Keratinocyte (primary cell): ENCODE measurements at regions not wholly inside any gene's neighbourhood (a gene's known extent, or its start where the extent isn't known, plus 50 kb on each side); places are given as distances from the start of the nearest gene placed in this dataset.

Experiments used
- DNase-seq: peaks from one replicate; pipeline ENCODE4 v3.0.0-alpha.2; 2011; ENCODE audit warnings: low read depth, missing footprints, low spot score
- FAIRE-seq: peaks from 2 replicates; lab custom pipeline; 2011; peaks lifted over from hg19 to GRCh38; lab: Jason Lieb, UNC
- H2AFZ ChIP-seq: 2 replicates; pipeline ENCODE4 v1.6.0; 2012; ENCODE audit warnings: low read length, control low read depth, inconsistent platforms; ENCODE audit not compliant: control insufficient read depth
- H3K27ac ChIP-seq: 2 replicates; pipeline ENCODE4 v1.5.1; 2011; ENCODE audit warnings: low read length; ENCODE audit not compliant: control insufficient read depth, insufficient read depth
- H3K27me3 ChIP-seq: 3 replicates; pipeline ENCODE4 v1.6.0; 2011; ENCODE audit warnings: low read length; ENCODE audit not compliant: control insufficient read depth, insufficient read depth; ENCODE audit errors: extremely low read depth
- H3K36me3 ChIP-seq, 2 experiments: 2 replicates in 1 of 2; 3 replicates in 1 of 2; pipeline ENCODE4 v1.5.1; 2011; ENCODE audit warnings: low read length in 2 of 2, mild to moderate bottlenecking in 1 of 2; ENCODE audit not compliant: control insufficient read depth in 2 of 2, insufficient read depth in 2 of 2; ENCODE audit errors: extremely low read depth in 1 of 2
- H3K4me1 ChIP-seq: 3 replicates; pipeline ENCODE4 v1.5.1; 2011; ENCODE audit warnings: low read length; ENCODE audit not compliant: control insufficient read depth, insufficient read depth; ENCODE audit errors: extremely low read depth
- H3K4me2 ChIP-seq: 3 replicates; pipeline ENCODE4 v1.6.0; 2011; ENCODE audit warnings: low read depth, low read length; ENCODE audit not compliant: control insufficient read depth, insufficient read depth; ENCODE audit errors: extremely low read depth
- H3K4me3 ChIP-seq, 3 experiments: fragments of 200-600 bp in 1 of 3; sonication (generic) in 1 of 3; 2 replicates in 2 of 3; 3 replicates in 1 of 3; pipeline ENCODE4 v1.5.1; 2011 to 2016; ENCODE audit warnings: low read length in 3 of 3, mild to moderate bottlenecking in 3 of 3, control low read depth in 2 of 3, inconsistent platforms in 1 of 3, low read depth in 1 of 3, mixed read lengths in 1 of 3, mixed run types in 1 of 3, moderate library complexity in 1 of 3; ENCODE audit not compliant: control insufficient read depth in 2 of 3, insufficient read depth in 2 of 3; ENCODE audit errors: extremely low read depth in 1 of 3
- H3K79me2 ChIP-seq: 2 replicates; pipeline ENCODE4 v1.6.0; 2012; ENCODE audit warnings: low read length; ENCODE audit not compliant: control insufficient read depth, insufficient read depth
- H3K9ac ChIP-seq: 3 replicates; pipeline ENCODE4 v1.6.0; 2011; ENCODE audit warnings: low read length; ENCODE audit not compliant: control insufficient read depth, insufficient read depth; ENCODE audit errors: extremely low read depth
- H3K9me1 ChIP-seq: 3 replicates; pipeline ENCODE4 v1.6.0; 2011; ENCODE audit warnings: low read length; ENCODE audit not compliant: control insufficient read depth, insufficient read depth; ENCODE audit errors: extremely low read depth
- H3K9me3 ChIP-seq: 2 replicates; pipeline ENCODE4 v1.5.1; 2012; ENCODE audit warnings: low read depth, low read length; ENCODE audit not compliant: control insufficient read depth
- H4K20me1 ChIP-seq: 3 replicates; pipeline ENCODE4 v1.6.0; 2011; ENCODE audit warnings: low read length; ENCODE audit not compliant: control insufficient read depth, insufficient read depth; ENCODE audit errors: extremely low read depth
- EZH2 ChIP-seq: IDR thresholded peaks from one replicate; pipeline ENCODE4 v1.6.1; 2012; ENCODE audit warnings: inconsistent platforms, mild to moderate bottlenecking, low read length, moderate library complexity
- dilution Hi-C: fragments of 300-500 bp; cut with MboI; formaldehyde crosslinking; loops from one replicate; pipeline ENCODE4 v1.7.0; 2020; ENCODE audit warnings: low sequenced_read_pairs; ENCODE audit not compliant: extremely low pct_ligation_motif_present
- TF ChIP-seq, protein P1 (sequence below), 3 experiments: IDR thresholded peaks in 1 of 3; conservative IDR thresholded peaks in 1 of 3; optimal IDR thresholded peaks in 1 of 3; 2 replicates in 2 of 3; 3 replicates in 1 of 3; pipeline versions ENCODE3 to v1.5.1; 2011; ENCODE audit warnings: low read length in 3 of 3, mild to moderate bottlenecking in 3 of 3, moderate library complexity in 2 of 3, control low read depth in 1 of 3, inconsistent platforms in 1 of 3; ENCODE audit not compliant: insufficient read depth in 2 of 3; ENCODE audit errors: extremely low read depth in 1 of 3

DNA sequence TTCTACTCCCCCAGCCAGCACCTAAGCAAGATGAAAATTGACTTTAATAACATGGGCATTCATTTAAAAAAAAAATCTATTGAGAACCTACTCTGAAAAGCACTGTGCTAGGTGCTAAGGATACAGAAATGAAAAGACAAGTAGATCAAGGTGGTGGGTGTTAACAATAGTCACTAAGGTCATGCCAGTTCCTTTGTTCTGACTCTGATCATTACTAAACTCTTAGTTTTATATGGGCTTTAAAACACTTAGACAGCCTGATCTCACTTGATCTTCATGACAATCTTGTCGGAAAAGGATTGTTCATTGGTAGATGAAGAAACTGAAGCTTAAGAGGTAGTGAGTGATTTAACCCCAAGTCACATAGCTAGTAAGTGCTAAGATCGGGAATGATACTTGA lies 285.7 kb upstream of the PRDM1 start:
- H3K9me1 ChIP-seq, result no peaks in the 10 kb centered on the region
- H3K4me3 ChIP-seq, result no peak overlapping the region
- no peak overlapping the region for H2AFZ ChIP-seq
- DNase-seq, result no peak
- H3K79me2 ChIP-seq, result no peaks in the 10 kb centered on the region
- H3K9me3 ChIP-seq, result no peaks in the 10 kb centered on the region
- no peak overlapping the region for H3K4me2 ChIP-seq
- H3K9ac ChIP-seq, result no peak overlapping the region
- TF ChIP-seq, protein P1, sequence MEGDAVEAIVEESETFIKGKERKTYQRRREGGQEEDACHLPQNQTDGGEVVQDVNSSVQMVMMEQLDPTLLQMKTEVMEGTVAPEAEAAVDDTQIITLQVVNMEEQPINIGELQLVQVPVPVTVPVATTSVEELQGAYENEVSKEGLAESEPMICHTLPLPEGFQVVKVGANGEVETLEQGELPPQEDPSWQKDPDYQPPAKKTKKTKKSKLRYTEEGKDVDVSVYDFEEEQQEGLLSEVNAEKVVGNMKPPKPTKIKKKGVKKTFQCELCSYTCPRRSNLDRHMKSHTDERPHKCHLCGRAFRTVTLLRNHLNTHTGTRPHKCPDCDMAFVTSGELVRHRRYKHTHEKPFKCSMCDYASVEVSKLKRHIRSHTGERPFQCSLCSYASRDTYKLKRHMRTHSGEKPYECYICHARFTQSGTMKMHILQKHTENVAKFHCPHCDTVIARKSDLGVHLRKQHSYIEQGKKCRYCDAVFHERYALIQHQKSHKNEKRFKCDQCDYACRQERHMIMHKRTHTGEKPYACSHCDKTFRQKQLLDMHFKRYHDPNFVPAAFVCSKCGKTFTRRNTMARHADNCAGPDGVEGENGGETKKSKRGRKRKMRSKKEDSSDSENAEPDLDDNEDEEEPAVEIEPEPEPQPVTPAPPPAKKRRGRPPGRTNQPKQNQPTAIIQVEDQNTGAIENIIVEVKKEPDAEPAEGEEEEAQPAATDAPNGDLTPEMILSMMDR (optimal IDR thresholded peaks at IDR 0.05 in 1 of 3, IDR thresholded peaks at IDR 0.05 in 1 of 3, conservative IDR thresholded peaks at IDR 0.05 in 1 of 3; ENCODE audit: extremely low read depth in 1 of 3, insufficient read depth in 2 of 3, low read length in 3 of 3), result no peak
- TF ChIP-seq EZH2, result no peak
- peaks cover 27% of the 10 kb centered on the region for H3K4me1 ChIP-seq
- H3K27ac ChIP-seq, result no peak overlapping the region
- H3K36me3 ChIP-seq, result no peaks in the 10 kb centered on the region
- H4K20me1 ChIP-seq, result no peaks in the 10 kb centered on the region
- dilution Hi-C loops, result no loop called here
- no peak for FAIRE-seq
- H3K27me3 ChIP-seq, result no peaks in the 10 kb centered on the region

DNA sequence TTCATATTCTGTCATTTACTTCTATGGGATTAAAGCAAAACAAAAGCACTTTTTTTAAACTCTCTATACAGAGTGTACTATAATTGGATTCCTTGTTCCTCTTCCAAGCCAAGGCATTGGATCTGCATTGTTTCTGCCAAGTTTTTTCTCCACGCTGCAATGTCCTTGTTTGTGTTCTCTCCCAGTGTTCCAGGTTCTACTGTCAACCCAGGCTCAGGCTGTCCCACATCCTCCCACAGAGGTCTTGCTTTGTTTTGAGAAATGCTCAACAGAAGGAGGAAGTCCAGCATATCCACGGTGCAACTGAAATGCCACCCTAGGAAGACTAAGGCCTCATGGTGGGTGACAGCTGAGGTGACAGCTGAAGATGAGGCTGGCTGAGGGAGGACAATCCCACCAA lies 287.1 kb upstream of the PRDM1 start:
- dilution Hi-C loops, result no loop called here
- Histone ChIP-seq H3K27ac (no peak overlapping the region), H3K36me3 (no peaks in the 10 kb centered on the region), H3K9me3 (no peaks in the 10 kb centered on the region), H4K20me1 (no peaks in the 10 kb centered on the region), H3K4me2 (no peak overlapping the region), H3K9me1 (no peaks in the 10 kb centered on the region), H2AFZ (no peak overlapping the region), H3K4me3 (no peak overlapping the region), H3K79me2 (no peaks in the 10 kb centered on the region), H3K27me3 (no peaks in the 10 kb centered on the region), H3K4me1 (peaks cover 19% of the 10 kb centered on the region), H3K9ac (no peak overlapping the region)
- TF ChIP-seq, protein P1 (optimal IDR thresholded peaks at IDR 0.05 in 1 of 3, IDR thresholded peaks at IDR 0.05 in 1 of 3, conservative IDR thresholded peaks at IDR 0.05 in 1 of 3; ENCODE audit: extremely low read depth in 1 of 3, insufficient read depth in 2 of 3, low read length in 3 of 3), result no peak
- TF ChIP-seq EZH2, result no peak
- DNase-seq, result no peak
- no peak for FAIRE-seq
